ENCODE measurements at regions not wholly inside any gene's neighbourhood (a gene's known extent, or its start where the extent isn't known, plus 50 kb on each side); places are given as distances from the start of the nearest gene placed in this dataset.

DNA sequence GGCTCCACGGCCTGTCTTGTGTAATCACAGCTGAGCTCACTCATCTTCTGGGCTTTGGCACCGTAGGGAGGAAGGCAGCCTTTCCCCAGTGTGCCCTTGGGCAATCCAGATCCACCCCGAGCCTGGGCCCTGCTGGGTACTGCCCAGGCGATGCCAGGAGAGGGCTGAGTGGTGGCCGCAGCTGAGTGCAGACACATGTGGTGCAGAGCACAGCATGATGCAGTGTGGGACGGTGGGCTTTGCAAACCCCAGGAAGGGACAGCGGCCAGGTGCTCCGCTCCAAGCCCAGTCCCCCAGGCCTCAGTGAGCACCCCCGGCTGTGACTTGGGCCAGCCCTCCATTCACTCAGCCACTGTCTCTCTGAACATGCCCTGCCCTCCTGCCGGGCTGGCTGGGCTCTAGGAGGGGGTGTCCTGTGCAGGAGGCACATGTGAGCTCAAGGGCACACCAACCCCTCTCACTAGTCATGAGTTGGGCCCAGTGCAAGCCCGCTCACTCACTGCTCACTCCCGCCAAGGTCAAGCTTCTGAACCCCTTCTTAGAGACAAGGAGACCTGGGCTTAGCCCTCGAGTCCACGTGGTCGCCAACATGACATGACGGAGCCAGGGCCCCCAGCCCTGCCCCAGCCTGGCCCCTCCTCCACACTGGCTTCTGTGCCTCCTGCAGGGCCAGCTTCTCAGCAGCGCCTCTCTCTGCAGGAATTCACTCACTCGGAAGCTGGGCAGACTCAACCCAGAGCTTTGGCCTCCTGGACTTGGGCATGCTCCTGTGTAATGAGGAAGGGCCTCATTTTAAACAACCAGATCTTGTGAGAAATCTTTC, 77.5 kb upstream of the INSIG1 start:
- no peak for DNase-seq (ENCODE audit: extremely low read depth, insufficient read length)

GRCh38 chr7:155220903-155221302, 76.8 kb upstream of the INSIG1 start:
- no peaks in the 10 kb centered on the region for H3K36me3 ChIP-seq (ENCODE audit: control insufficient read depth, insufficient read depth, low read length)
- DNase-seq (ENCODE audit: extremely low read depth, insufficient read length) = no peak
- H3K27me3 ChIP-seq (replicated peaks; ENCODE audit: control insufficient read depth, insufficient read depth, low read length) = no peaks in the 10 kb centered on the region
- no peak overlapping the region for H3K4me3 ChIP-seq (replicated peaks; ENCODE audit: low read depth, low read length)
- TF ChIP-seq CTCF (IDR thresholded peaks at IDR 0.05; ENCODE audit: insufficient read depth, low read length, poor library complexity, severe bottlenecking) = no peak

More for the DNA sequence above, 77.5 kb upstream of the INSIG1 start:
- TF ChIP-seq CTCF (IDR thresholded peaks at IDR 0.05; ENCODE audit: insufficient read depth, low read length, poor library complexity, severe bottlenecking) = no peak
- Histone ChIP-seq H3K36me3 (ENCODE audit: control insufficient read depth, insufficient read depth, low read length) (no peaks in the 10 kb centered on the region), H3K27me3 (replicated peaks; ENCODE audit: control insufficient read depth, insufficient read depth, low read length) (no peaks in the 10 kb centered on the region), H3K4me3 (replicated peaks; ENCODE audit: low read depth, low read length) (no peak overlapping the region)

- H3K4me3 ChIP-seq (replicated peaks; ENCODE audit: low read depth, low read length) = no peak overlapping the region
- DNase-seq (ENCODE audit: extremely low read depth, insufficient read length) = no peak
- no peaks in the 10 kb centered on the region for H3K36me3 ChIP-seq (ENCODE audit: control insufficient read depth, insufficient read depth, low read length)
- no peak for TF ChIP-seq CTCF (IDR thresholded peaks at IDR 0.05; ENCODE audit: insufficient read depth, low read length, poor library complexity, severe bottlenecking)
- no peaks in the 10 kb centered on the region for H3K27me3 ChIP-seq (replicated peaks; ENCODE audit: control insufficient read depth, insufficient read depth, low read length)
Observed at GRCh38 chr7:155221547-155221946, 76.1 kb upstream of the INSIG1 start.

DNA sequence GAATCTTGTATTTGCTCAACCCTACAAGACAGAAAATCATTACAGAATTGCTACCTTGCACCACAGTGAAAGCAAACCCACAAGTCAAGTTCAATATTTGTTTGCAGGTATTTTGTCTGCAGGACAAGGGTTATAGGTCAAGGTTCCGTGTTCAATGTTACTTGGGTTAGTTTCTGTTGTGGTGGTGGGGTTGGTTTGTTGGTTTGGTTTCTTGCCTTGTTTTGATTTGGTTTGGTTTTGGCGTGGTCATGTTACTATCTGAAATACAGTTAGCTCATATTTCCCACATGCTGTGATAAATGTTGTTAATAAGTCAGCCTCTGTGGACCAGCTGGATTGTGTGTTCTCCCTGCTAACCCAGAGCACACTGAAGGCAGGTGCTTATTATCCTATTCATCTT, 75.6 kb upstream of the INSIG1 start:
- Histone ChIP-seq H3K4me3 (replicated peaks; ENCODE audit: low read depth, low read length) (no peak overlapping the region), H3K27me3 (replicated peaks; ENCODE audit: control insufficient read depth, insufficient read depth, low read length) (no peaks in the 10 kb centered on the region), H3K36me3 (ENCODE audit: control insufficient read depth, insufficient read depth, low read length) (no peaks in the 10 kb centered on the region)
- TF ChIP-seq CTCF (IDR thresholded peaks at IDR 0.05; ENCODE audit: insufficient read depth, low read length, poor library complexity, severe bottlenecking) = no peak
- no peak for DNase-seq (ENCODE audit: extremely low read depth, insufficient read length)

GRCh38 chr7:155222573-155222972, 75.1 kb upstream of the INSIG1 start:
- Histone ChIP-seq H3K4me3 (replicated peaks; ENCODE audit: low read depth, low read length) (no peak overlapping the region), H3K36me3 (ENCODE audit: control insufficient read depth, insufficient read depth, low read length) (no peaks in the 10 kb centered on the region), H3K27me3 (replicated peaks; ENCODE audit: control insufficient read depth, insufficient read depth, low read length) (no peaks in the 10 kb centered on the region)
- TF ChIP-seq CTCF (IDR thresholded peaks at IDR 0.05; ENCODE audit: insufficient read depth, low read length, poor library complexity, severe bottlenecking) = no peak
- DNase-seq (ENCODE audit: extremely low read depth, insufficient read length) = no peak

Data from GM06990 (cell line).